Epithelial cell of esophagus (primary cell): ENCODE measurements at regions not wholly inside any gene's neighbourhood (a gene's known extent, or its start where the extent isn't known, plus 50 kb on each side); places are given as distances from the start of the nearest gene placed in this dataset.

Experiments used
- DNase-seq: peaks from one replicate; pipeline ENCODE4 v3.0.0; 2010; ENCODE audit warnings: low read depth
- H3K4me3 ChIP-seq: 2 replicates; pipeline ENCODE4 v1.5.1; 2011; ENCODE audit warnings: mild to moderate bottlenecking, low read length, control low read depth
- TF ChIP-seq, protein P1 (sequence below): IDR thresholded peaks from 2 replicates; pipeline ENCODE4 v1.5.1; 2011; ENCODE audit warnings: low read depth, mild to moderate bottlenecking, low read length, control low read depth, inconsistent platforms; ENCODE audit not compliant: insufficient read depth; ENCODE audit errors: missing control alignments

DNA sequence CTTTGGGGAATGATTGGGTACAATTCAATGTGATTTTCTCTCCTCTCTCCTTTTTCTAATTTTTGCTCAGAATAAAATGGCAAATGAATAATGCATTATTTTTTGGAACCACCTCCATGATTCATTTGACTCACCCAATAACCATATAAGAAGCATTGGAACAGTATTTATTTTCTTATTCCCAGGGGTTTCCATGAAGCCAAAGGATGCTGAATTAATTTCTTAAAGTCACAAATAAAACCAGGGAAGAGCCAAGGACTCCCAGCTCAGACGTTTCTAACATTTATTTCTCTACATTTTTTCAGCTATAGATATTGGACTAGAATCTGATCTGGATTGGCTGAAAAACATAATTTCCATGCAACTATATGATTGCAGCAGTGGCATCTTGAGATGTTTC is 735.2 kb upstream of the ANKRD30A start:
- H3K4me3 ChIP-seq = no peak overlapping the region
- DNase-seq = no peak
- TF ChIP-seq, protein P1, sequence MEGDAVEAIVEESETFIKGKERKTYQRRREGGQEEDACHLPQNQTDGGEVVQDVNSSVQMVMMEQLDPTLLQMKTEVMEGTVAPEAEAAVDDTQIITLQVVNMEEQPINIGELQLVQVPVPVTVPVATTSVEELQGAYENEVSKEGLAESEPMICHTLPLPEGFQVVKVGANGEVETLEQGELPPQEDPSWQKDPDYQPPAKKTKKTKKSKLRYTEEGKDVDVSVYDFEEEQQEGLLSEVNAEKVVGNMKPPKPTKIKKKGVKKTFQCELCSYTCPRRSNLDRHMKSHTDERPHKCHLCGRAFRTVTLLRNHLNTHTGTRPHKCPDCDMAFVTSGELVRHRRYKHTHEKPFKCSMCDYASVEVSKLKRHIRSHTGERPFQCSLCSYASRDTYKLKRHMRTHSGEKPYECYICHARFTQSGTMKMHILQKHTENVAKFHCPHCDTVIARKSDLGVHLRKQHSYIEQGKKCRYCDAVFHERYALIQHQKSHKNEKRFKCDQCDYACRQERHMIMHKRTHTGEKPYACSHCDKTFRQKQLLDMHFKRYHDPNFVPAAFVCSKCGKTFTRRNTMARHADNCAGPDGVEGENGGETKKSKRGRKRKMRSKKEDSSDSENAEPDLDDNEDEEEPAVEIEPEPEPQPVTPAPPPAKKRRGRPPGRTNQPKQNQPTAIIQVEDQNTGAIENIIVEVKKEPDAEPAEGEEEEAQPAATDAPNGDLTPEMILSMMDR = no peak

DNA sequence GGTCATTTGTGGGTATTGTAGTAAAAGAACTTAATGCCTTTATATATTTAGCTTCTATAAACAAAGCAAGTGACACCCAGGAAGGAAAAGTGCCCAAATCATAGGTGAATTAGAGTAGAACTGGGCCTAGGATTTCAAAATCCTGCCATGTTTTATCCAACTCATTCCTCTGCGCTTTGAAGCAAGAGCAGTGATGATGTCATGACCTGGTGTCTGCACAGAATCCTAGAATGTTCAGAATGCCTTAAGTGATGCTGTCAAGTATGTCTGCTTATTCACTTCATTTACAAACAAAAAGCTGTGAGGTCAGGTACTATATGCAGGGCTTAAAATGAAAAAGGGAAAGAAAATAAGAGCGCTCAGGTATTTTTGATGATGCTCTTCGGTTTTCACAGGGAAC is 737.2 kb upstream of the ANKRD30A start:
- DNase-seq = no peak
- TF ChIP-seq, protein P1 = no peak
- no peak overlapping the region for H3K4me3 ChIP-seq

DNA sequence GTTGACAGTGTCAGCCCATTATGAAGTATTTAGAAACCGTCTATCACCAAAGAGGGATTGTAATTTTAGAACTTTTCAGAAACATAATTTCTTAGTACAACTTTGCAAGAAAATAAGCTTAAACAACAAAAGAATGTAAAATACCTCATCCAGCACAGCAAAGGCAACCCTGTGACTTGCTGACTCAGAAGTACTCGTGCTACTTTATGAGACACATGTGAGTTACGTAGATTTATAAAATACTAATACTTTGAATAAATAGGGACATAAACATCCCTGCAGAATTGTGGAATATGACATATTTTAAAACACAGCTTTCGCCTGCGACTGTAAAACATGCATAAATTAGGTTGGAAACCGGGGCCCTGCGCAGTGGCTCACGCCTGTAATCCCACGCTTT is 739.7 kb upstream of the ANKRD30A start:
- no peak for DNase-seq
- TF ChIP-seq, protein P1 = no peak
- H3K4me3 ChIP-seq = no peak overlapping the region

DNA sequence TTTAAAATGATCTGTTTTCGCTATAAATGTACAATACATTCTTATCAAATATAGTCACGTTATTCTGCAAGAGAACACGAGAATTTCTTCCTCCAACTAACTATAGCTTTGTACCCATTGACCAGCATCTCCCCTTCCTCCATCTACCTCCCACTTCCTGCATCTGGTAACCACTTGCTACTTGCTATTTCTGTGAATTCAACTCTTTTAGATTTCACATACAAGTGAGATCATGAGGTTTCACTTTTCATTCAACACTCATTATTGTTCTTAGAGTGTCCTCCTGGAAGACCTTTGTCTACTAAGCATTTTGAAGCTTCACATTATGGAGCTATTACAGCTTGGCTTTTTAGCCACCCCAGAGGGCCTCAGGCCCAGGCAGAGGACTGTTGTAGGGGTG is 741.3 kb upstream of the FZD8 start:
- TF ChIP-seq, protein P1 = no peak
- no peak for DNase-seq
- no peak overlapping the region for H3K4me3 ChIP-seq

DNA sequence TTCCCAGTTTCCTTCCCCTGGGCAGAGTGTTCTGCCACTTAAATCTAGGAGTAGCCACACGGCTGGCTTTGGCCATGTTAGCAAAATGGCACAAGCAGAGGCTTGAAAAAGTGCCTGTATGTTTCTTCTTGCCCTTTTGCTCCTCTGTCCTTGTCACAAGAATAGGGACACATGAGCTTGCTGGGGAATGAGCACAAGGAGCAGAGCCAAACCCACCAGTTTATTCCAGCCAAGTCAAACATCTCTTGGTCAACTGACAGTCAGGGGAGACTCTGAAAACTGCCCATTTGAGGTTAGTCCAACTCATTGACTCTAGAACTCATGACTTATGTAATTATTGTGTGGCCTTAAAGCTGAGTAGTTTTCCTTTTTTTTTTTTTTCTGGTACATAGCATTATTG is 739.7 kb upstream of the FZD8 start:
- no peak for DNase-seq
- H3K4me3 ChIP-seq = no peak overlapping the region
- TF ChIP-seq, protein P1 = no peak

DNA sequence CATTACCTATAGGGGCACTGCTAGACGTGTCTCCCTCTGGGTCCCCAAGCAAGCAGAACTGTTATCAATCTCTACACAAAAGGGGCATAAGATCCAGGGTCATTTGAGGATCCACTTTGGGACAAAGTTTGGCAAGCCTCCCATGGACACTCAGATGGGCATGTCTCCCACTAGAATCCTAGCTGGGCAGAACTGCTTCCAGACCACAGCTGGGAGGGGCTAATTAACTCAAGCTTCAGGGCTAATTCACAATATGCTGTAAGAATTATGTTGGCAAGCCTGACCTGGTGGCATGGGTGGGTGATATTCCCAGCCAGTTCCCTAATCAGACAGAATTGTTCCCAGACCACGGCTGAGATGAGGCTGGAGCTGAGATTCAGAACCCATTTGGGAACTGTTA is 738.4 kb upstream of the FZD8 start:
- H3K4me3 ChIP-seq = no peak overlapping the region
- DNase-seq = no peak
- TF ChIP-seq, protein P1 = no peak

DNA sequence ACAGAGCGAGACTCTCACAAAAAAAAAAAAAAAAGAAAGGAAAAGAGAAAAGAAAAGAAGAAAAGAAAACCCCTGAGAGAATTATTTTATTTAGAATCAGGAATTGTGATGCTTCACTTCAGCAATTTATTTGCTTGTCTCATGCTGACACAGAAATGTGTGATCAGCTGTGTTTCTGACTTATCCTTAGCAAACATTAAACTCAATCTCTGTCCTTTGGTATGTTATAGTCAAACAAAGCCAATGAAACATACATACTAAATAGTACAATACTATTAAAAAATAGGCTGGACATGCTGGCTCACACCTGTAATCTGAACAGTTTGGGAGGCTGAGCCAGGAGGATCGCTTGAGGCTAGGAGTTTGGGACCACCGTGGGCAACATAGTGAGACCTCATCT is 733.0 kb upstream of the FZD8 start:
- TF ChIP-seq, protein P1 = no peak
- H3K4me3 ChIP-seq = no peak overlapping the region
- no peak for DNase-seq
